GM18499 (cell line): ENCODE measurements at regions not wholly inside any gene's neighbourhood (a gene's known extent, or its start where the extent isn't known, plus 50 kb on each side); places are given as distances from the start of the nearest gene placed in this dataset.
"Not testable (repeated sequence)": the region's sequence is repeated elsewhere in the genome, so short reads cannot be mapped to it uniquely, and the experiment has no call there.

Experiments used
- ATAC-seq: cut with Tn5 transposase; IDR thresholded peaks from one replicate; pipeline ENCODE4 v1.9.1; 2021; ENCODE audit warnings: moderate number of reproducible peaks; ENCODE audit not compliant: insufficient read depth, unreplicated experiment

DNA sequence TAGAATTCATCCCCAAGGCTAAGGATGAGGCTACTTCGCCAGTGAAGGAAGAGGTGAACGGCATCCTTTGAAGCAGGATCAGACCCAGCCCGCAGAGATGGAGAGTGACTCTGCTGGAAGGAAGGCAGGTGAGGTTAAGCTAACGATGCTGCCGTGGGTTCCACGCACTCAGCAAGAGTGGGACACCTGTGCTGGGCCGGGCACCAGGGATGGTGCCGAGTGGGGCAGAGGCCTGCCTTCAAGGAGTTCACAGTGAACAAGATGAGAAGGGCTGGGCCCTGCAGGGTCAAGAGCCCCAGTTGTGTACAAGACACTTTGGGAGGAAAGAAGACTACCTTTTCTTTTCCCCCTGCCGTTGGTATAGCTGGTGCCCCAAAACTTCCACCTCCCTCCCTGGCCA is 606.6 kb downstream of the LIG4 start:
- ATAC-seq = no peak

GRCh38 chr13:107600971-107601370 is 614.4 kb downstream of the LIG4 start:
- ATAC-seq = no peak

DNA sequence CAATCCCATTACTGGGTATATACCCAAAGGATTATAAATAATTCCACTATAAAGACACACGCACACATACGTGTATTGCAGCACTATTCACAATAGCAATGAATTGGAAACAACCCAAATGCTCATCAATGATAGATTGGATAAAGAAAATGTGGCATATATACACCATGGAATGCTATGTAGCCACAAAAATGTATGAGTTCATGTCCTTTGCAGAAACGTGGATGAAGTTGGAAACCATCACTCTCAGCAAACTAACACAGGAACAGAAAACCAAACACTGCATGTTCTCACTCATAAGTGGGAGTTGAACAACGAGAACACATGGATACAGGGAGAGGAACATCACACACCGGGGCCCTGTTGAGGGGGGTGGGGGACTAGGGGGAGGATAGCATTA is 619.0 kb downstream of the LIG4 start:
- not testable (repeated sequence) for ATAC-seq

- ATAC-seq = no peak
Observed at GRCh38 chr13:107590556-107590955, 624.8 kb downstream of the LIG4 start.

GRCh38 chr13:107587681-107588080 is 627.7 kb downstream of the LIG4 start:
- ATAC-seq = no peak

DNA sequence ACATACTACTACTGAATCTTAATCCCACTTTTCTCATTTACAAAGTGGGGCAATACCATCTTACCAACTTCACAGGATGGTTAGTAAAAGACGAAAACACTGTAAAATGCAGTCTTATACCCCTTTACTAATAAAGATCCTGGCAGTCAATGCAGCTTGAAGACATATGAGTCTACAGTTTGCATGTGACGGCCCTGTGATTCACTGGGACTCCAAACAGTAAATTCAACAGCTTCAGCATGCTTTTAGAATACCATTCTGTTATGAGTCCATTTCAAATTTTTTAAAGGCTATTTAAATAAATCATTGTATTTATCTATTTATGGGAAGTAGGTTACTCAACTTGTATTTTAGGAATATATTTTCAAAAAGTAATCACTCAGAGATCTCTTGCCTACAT is 629.1 kb downstream of the LIG4 start:
- ATAC-seq = no peak

DNA sequence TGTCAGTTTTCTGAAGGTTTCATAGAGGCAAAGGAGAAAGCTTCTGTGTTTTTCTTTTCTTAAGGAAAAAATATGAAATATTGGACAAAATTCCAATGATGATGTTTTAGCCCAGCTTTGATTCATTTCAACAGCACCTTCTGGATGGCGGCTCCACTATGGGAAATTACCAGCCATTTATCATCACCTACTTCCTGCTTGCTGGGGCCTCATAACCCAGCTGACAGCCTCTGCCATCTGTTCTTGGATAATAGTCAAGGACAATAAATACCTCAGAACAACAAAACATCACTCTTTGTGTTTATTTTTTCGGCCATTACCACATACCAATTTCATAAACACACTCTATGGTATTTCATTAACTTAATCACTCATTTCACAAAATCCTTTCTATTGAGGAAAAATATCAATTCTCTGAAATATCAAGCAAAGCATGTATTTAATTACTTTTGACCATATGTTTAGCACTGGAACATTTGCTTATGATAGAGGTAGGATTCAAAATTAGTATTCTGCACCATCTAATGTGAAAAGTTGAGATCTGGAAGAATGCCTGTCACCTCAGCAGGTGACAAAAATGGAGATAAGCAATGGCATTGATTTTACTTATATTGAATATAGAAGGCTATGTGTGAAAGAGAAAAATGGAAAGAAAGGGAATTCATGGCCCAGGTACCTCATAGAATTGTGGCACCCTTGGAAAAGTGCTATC is 629.7 kb downstream of the LIG4 start:
- no peak for ATAC-seq

GRCh38 chr13:107582171-107582570 is 633.2 kb downstream of the LIG4 start:
- no peak for ATAC-seq

DNA sequence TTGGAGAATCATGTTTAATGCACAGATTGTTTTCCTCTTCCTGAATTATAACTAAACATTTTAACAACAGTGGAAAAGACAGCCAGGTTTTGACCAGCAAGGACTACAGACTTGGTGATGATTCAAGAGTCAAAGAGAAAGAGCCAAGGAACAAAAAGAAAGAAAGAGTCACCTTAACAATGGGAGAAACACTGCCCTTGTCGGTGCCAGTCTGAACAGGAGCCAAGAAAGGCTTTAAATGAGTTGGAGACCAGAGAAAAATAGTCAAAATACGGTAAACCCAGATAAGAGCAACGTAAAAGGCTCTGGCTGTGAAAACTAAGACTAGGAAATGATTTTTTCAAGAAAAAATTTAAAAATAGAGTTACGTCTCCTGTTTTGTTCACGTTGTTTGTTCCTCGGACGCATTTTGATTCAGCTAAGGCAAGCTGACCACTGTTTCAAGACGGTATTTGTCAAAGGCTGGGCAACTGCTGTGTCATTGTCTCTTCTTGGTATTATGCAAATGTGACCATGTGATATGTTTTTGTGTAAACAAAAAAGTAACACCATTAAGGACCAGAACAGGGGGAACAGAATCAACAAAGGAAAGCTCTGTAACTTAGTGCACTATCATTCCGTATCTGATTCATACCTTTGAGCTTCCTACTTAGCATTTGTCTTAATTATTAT is 634.5 kb downstream of the LIG4 start:
- no peak for ATAC-seq

DNA sequence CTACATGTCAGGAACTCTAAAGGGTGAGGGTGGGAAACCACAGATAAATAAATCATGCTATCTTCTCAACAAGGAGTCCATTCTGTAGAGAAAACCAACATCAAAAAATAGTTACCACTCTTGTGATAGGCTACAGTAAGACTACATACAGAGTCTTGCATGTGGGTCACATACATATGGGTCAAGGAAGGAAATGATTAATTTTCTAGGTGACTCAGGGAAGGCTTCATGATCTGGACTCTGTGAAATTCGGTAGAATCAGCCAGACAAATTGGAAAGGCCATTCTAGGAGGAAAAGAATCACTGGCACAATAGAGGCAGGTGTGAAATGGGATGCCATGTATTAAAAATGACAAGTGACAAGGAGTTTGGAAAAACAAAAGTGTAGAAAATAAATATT is 638.9 kb downstream of the LIG4 start:
- no peak for ATAC-seq

GRCh38 chr13:107574517-107575210 is 640.7 kb downstream of the LIG4 start:
- ATAC-seq = no peak

GRCh38 chr13:107573184-107573583 is 642.2 kb downstream of the LIG4 start:
- no peak for ATAC-seq

- ATAC-seq = no peak
Observed at GRCh38 chr13:107572156-107572555, 643.2 kb downstream of the LIG4 start.

GRCh38 chr13:107568181-107568580 is 647.2 kb downstream of the LIG4 start:
- no peak for ATAC-seq

DNA sequence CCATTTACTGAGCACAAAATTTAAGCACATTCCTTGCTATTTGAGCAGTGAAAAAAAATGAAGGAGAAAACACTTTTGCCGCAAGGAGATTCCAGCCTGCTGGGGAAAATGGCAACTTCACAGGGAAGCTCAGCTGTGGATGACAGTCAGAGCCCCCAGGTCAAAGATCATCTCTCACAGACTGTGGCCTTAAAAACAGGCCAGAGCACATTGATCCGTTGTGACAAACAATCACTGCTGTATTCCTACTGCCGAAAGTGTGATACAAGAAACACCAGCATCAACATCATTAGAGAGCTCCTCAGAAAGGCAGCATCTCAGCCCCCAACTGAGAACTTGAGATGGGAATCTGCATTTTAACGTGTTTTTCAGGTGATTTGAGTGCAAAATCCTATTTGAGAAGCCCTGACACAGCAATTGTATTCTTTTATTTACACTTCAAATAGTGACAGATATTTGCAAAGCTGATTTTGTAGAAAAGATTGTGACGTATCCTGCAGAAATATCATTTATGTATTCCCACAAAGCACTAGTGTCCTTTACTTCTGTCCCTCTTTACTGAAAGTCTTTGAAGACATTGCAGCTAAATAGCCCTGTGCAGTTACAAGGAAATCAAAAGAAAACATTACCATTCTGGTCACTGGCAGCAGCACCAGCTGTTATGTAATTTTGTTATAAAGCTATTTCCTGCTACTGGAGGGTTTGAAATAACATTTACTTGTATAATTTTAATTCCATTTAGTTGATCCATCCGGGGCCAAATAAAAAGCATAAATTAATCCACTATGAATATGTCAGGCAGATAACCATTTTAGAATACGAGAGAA is 652.0 kb downstream of the LIG4 start:
- no peak for ATAC-seq

DNA sequence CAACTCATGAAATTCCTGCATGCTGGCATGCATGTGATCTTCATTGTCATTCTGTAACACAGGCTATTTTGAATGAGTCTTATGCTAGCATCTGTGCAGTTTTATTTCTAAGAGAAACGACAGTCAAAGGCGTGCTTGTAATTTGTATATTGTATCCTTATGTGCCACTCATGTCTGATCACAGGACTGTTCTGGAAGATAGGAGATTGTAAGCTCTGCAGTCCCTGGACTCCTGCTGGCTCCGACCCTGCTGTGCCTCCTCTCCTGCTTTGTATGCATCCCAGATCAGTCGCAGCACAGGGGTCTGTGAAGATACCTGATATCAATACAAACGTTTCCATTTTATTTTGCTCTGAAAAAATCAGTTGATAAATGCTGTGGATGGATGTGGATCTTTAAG is 653.1 kb downstream of the LIG4 start:
- ATAC-seq = no peak

DNA sequence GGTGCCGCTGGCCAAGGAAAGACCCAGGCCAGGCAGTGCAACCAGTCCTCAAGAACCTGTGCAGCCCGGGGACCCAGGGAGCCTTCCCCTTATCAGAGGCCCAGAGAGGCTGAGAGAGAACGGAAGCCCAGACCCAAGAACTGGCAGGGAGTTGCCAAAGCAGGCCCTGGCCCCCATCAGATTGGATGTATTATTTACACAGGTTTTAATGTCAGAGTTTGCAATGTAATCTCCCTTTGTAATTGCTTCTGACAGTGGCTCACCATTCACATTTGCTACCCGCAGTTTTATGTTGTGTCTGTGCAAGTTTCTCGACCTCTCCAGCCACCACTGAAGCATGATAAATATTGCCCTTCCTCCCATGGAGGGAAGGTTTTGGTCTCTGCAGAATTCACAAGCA is 660.9 kb downstream of the LIG4 start:
- ATAC-seq = no peak

DNA sequence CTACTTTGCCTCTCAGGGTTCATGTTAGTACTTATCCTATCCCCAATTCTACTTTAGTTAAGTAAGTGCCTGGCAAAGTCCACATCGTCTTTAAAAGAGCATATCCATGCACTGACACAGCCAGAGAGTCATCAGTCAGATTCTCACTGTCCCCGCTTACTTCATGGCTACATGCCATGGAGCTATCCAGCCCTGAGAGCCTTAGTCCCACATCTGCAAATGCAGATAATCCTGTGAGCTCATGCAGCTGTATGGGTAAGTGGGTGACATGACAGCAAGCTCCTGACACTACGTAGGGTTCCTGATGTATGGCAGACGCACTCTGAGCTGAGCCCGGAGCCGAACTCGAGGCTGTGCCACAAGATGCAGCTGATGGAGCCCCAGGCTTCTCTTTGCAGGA is 661.5 kb downstream of the LIG4 start:
- no peak for ATAC-seq

DNA sequence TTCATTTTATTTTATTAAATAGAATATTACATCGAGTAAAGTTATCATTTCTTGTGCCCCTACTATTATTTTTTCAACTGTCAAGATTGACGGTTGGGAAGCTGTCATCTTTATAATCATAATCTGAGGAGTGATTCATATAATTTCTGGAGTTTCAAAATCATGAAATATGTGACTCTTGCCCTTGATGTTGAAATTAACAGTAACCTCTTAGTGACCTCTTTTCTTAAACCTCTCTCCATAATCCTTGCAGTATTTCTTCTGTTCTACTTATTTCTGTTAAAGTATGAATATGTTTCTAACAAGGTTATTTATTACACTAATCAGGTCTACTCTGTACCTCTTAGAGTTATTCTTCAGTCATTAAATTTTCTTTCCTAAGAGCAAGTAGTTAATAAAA is 663.8 kb downstream of the LIG4 start:
- no peak for ATAC-seq

DNA sequence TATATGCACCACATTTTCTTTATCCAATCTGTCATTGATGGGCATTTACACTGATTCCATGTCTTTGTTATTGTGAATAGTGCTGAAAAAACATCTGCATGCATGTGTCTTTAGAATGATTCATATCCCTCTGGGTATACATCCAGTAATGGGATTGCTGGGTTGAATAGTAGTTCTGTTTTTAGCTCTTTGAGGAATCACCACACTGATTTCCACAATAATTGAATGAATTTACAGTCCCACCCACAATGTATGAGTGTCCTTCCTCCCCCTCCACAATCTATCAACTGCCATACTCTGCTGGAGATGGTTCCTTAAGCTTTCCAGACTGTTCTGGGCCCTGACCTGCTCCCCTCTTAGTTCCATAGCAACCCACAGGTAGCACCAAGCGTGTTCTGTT is 667.0 kb downstream of the LIG4 start:
- ATAC-seq = no peak
